Neuronal stem cell (in vitro differentiated cells): ENCODE measurements at regions not wholly inside any gene's neighbourhood (a gene's known extent, or its start where the extent isn't known, plus 50 kb on each side); places are given as distances from the start of the nearest gene placed in this dataset.

Experiments used
- DNase-seq: peaks from one replicate; pipeline ENCODE4 v3.0.0-alpha.2; 2013; ENCODE audit warnings: low spot score
- H2AFZ ChIP-seq: one replicate; pipeline ENCODE4 v1.6.1; 2013; ENCODE audit warnings: mild to moderate bottlenecking, low read length, inconsistent platforms
- H2AK5ac ChIP-seq: 2 replicates; pipeline ENCODE4 v1.6.1; 2013; ENCODE audit warnings: low read depth, mild to moderate bottlenecking, inconsistent platforms, low read length, moderate library complexity, mixed read lengths
- H2BK120ac ChIP-seq: 2 replicates; pipeline ENCODE4 v1.6.1; 2013; ENCODE audit warnings: low read depth, mild to moderate bottlenecking, inconsistent platforms, low read length, moderate library complexity, mixed read lengths
- H2BK12ac ChIP-seq: one replicate; pipeline ENCODE4 v1.6.1; 2013; ENCODE audit warnings: low read length, inconsistent platforms
- H2BK15ac ChIP-seq: 2 replicates; pipeline ENCODE4 v1.6.1; 2013; ENCODE audit warnings: mild to moderate bottlenecking, low read length, inconsistent platforms, mixed read lengths
- H2BK5ac ChIP-seq: one replicate; pipeline ENCODE4 v1.6.1; 2013; ENCODE audit warnings: inconsistent platforms, mild to moderate bottlenecking, low read length, moderate library complexity
- H3K14ac ChIP-seq: one replicate; pipeline ENCODE4 v1.6.1; 2013; ENCODE audit warnings: low read length, inconsistent platforms
- H3K18ac ChIP-seq: 2 replicates; pipeline ENCODE4 v1.6.1; 2013; ENCODE audit warnings: low read length, inconsistent platforms
- H3K23ac ChIP-seq: 2 replicates; pipeline ENCODE4 v1.6.1; 2013; ENCODE audit warnings: low read depth, mild to moderate bottlenecking, mixed read lengths, low read length, inconsistent platforms; ENCODE audit not compliant: poor library complexity
- H3K27ac ChIP-seq: replicated peaks from 3 replicates; pipeline ENCODE4 v1.5.1; 2013; ENCODE audit warnings: low read length, inconsistent platforms
- H3K27me3 ChIP-seq, 3 experiments: 2 replicates each; pipeline ENCODE4 v1.6.1; 2013; ENCODE audit warnings: low read length in 3 of 3, mild to moderate bottlenecking in 2 of 3, inconsistent platforms in 1 of 3, low read depth in 1 of 3, mixed read lengths in 1 of 3, moderate library complexity in 1 of 3; ENCODE audit not compliant: control insufficient read depth in 3 of 3, insufficient read depth in 3 of 3
- H3K36me3 ChIP-seq, 2 donors: replicated peaks in 1 of 2; 2 replicates each; pipeline ENCODE4 v1.6.1; 2013; ENCODE audit warnings: low read length in 2 of 2; ENCODE audit not compliant: control insufficient read depth in 2 of 2, insufficient read depth in 2 of 2
- H3K4ac ChIP-seq: 2 replicates; pipeline ENCODE4 v1.6.1; 2013; ENCODE audit warnings: inconsistent platforms, mild to moderate bottlenecking, low read length, moderate library complexity
- H3K4me1 ChIP-seq, 2 donors: 1 replicate in 1 of 2; 2 replicates in 1 of 2; pipeline ENCODE4 v1.6.1; 2013; ENCODE audit warnings: low read length in 2 of 2, low read depth in 1 of 2; ENCODE audit not compliant: control insufficient read depth in 2 of 2, insufficient read depth in 1 of 2
- H3K4me2 ChIP-seq: one replicate; pipeline ENCODE4 v1.6.1; 2013; ENCODE audit warnings: mild to moderate bottlenecking, low read length, inconsistent platforms; ENCODE audit not compliant: insufficient read depth, poor library complexity, severe bottlenecking
- H3K4me3 ChIP-seq, 2 donors: 2 replicates each; pipeline ENCODE4 v1.5.1; 2013; ENCODE audit warnings: low read length in 2 of 2, mild to moderate bottlenecking in 2 of 2, inconsistent platforms in 1 of 2, moderate library complexity in 1 of 2
- H3K79me1 ChIP-seq: one replicate; pipeline ENCODE4 v1.6.1; 2013; ENCODE audit warnings: low read depth, mild to moderate bottlenecking, inconsistent platforms, low read length, moderate library complexity
- H3K9ac ChIP-seq: one replicate; pipeline ENCODE4 v1.6.1; 2013; ENCODE audit warnings: mild to moderate bottlenecking, low read depth, low read length, inconsistent platforms; ENCODE audit not compliant: poor library complexity
- H3K9me3 ChIP-seq, 2 donors: replicated peaks in 1 of 2; 2 replicates each; pipeline versions ENCODE3 to v1.6.1; 2013; ENCODE audit warnings: low read length in 2 of 2, mild to moderate bottlenecking in 2 of 2, inconsistent platforms in 1 of 2, low read depth in 1 of 2, mixed read lengths in 1 of 2, moderate library complexity in 1 of 2; ENCODE audit not compliant: control insufficient read depth in 2 of 2, insufficient read depth in 1 of 2
- H4K8ac ChIP-seq: one replicate; pipeline ENCODE4 v1.6.1; 2013; ENCODE audit warnings: low read depth, mild to moderate bottlenecking, inconsistent platforms, low read length, moderate library complexity
- H4K91ac ChIP-seq: one replicate; pipeline ENCODE4 v1.6.1; 2013; ENCODE audit warnings: low read length, low read depth, mild to moderate bottlenecking, inconsistent platforms; ENCODE audit not compliant: poor library complexity
- WGBS, 2 donors: extraction: QIAGEN DNeasy Blood & Tissue Kit; methylation state at CpG; one replicate each; pipeline ENCODE4 v1.1.7; 2013; ENCODE audit warnings: missing lambda C conversion rate in 2 of 2, mixed read lengths in 1 of 2; ENCODE audit not compliant: insufficient read length in 2 of 2, insufficient replicate concordance in 1 of 2; ENCODE audit errors: extremely low coverage in 2 of 2; 5-methylcytosine and 5-hydroxymethylcytosine counted together

GRCh38 chr5:103648086-103648485 lies 85.5 kb upstream of the NUDT12 start:
- Histone ChIP-seq H3K36me3 (no peaks in the 10 kb centered on the region), H3K4me2 (no peak overlapping the region), H3K23ac (no peak overlapping the region), H4K91ac (no peak overlapping the region), H2BK15ac (no peak overlapping the region), H3K9me3 (no peaks in the 10 kb centered on the region), H2BK5ac (no peak overlapping the region), H3K27ac (no peak overlapping the region), H3K14ac (no peak overlapping the region), H2BK12ac (no peak overlapping the region), H2BK120ac (no peak overlapping the region), H3K18ac (no peak overlapping the region), H3K4ac (no peak overlapping the region), H3K4me3 (no peak overlapping the region), H4K8ac (no peak overlapping the region), H2AK5ac (no peak overlapping the region), H2AFZ (no peak overlapping the region), H3K79me1 (no peaks in the 10 kb centered on the region), H3K4me1 (peaks cover 0 to 2% of the 10 kb centered on the region in 2 donors), H3K27me3 (no peaks in the 10 kb centered on the region), H3K9ac (no peak overlapping the region)
- WGBS, 2 donors: no CpG with 5 or more reads among the region's 2 CpGs
- DNase-seq: no peak

DNA sequence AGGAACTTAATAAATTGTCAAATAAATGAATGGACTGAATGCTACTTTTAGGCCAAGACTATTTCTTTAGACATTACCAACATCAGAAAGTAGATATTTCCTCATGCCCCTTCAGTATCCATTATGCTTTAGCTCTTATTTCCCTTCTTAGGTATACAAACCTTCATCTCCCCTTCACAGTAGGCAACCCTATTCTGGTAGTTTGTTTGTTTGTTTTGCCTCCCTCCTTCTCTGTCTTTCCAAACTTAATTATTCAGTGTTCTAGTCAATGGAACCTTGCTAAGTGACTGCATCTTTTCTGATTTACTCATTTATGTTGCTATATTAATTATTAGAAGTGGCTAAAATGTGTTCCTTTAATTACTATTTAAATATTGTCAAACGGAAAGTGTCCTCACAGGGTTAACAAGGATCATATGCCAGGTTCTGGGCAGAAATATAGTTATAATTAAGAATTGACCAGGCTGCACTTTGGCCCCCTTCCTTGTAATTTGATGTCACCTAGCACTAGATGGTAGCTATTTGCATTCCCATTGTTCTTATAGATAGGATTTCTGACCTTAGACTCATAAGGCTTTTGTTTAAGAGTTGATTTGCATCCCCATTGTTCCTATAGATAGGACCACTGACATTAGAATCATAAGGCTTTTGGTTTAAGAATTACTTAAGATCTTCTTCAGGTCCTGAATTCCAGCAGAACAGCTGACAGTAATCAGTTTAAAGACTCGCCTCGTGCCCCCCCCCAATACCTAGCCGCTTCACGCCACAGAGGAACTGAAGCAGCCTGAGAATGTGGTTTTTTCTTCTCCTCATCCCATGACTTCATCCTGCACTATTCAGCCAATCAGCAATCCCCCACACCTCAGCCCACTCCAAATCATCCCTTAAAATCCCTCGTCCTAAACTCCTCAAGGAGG lies 84.4 kb upstream of the NUDT12 start:
- H3K23ac ChIP-seq: no peak overlapping the region
- no peaks in the 10 kb centered on the region for H3K79me1 ChIP-seq
- no peak overlapping the region for H2AK5ac ChIP-seq
- DNase-seq: no peak
- H2BK5ac ChIP-seq: no peak overlapping the region
- H3K4me2 ChIP-seq: no peak overlapping the region
- peaks cover 0 to 2% of the 10 kb centered on the region in 2 donors for H3K4me1 ChIP-seq
- no peak overlapping the region for H2BK120ac ChIP-seq
- H4K8ac ChIP-seq: no peak overlapping the region
- no peak overlapping the region for H2BK15ac ChIP-seq
- no peak overlapping the region for H3K4me3 ChIP-seq
- H3K14ac ChIP-seq: no peak overlapping the region
- H3K27me3 ChIP-seq: no peaks in the 10 kb centered on the region
- H3K27ac ChIP-seq: no peak overlapping the region
- no peak overlapping the region for H3K18ac ChIP-seq
- H3K9ac ChIP-seq: no peak overlapping the region
- no peaks in the 10 kb centered on the region for H3K9me3 ChIP-seq
- H4K91ac ChIP-seq: no peak overlapping the region
- H2BK12ac ChIP-seq: no peak overlapping the region
- no peaks in the 10 kb centered on the region for H3K36me3 ChIP-seq
- H3K4ac ChIP-seq: no peak overlapping the region
- no peak overlapping the region for H2AFZ ChIP-seq
- WGBS, 2 donors: no CpG with 5 or more reads among the region's 6 CpGs

DNA sequence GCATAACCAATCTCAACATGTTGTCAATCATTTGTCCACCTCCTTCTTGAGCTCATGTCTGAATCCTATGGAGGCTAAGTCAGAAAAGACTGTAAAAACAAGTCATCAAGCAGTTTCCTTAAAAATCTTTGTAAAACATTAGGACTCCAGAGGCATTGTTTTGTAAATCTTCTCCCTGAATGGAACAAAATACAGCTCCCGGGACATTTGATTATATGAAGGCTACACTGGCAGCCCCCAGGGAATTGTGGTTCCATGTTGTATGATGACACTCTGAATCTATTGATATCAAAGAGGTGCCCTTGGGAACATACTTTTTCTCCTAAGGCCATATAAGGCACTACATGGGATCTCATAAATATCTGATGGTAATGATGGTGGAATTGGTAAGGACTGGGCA lies 83.2 kb upstream of the NUDT12 start:
- Histone ChIP-seq H4K91ac (no peak overlapping the region), H2BK15ac (no peak overlapping the region), H3K4me3 (no peak overlapping the region), H3K23ac (no peak overlapping the region), H3K79me1 (no peaks in the 10 kb centered on the region), H3K4me1 (peaks cover 0 to 8% of the 10 kb centered on the region in 2 donors), H3K9me3 (no peaks in the 10 kb centered on the region), H3K4me2 (no peak overlapping the region), H2AFZ (no peak overlapping the region), H3K27ac (no peak overlapping the region), H3K18ac (no peak overlapping the region), H3K27me3 (no peaks in the 10 kb centered on the region), H4K8ac (no peak overlapping the region), H3K9ac (no peak overlapping the region), H3K4ac (no peak overlapping the region), H2BK120ac (no peak overlapping the region), H3K14ac (no peak overlapping the region), H3K36me3 (no peaks in the 10 kb centered on the region), H2AK5ac (no peak overlapping the region), H2BK12ac (no peak overlapping the region), H2BK5ac (no peak overlapping the region)
- DNase-seq: no peak
- WGBS, 2 donors: no CpG with 5 or more reads among the region's 1 CpG

DNA sequence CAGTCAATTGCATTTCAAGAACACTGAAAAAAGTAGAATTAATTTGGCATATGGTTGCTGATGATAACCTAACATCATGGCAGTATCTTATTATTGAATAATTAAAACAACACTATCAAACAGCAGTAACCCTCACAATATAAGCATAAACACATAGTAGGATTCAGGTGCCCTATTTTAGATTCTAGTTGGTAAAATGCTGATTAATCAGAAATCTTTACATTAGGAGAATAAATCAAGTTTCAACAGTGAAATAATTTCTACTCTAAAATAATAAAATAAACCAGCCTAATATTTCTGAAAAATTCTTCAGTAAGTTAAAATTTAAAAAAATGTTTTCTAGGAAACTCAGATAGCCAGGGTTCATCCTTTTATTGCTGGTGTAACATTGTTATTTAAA lies 76.4 kb upstream of the NUDT12 start:
- DNase-seq: no peak
- Histone ChIP-seq H3K4me2 (no peak overlapping the region), H3K14ac (no peak overlapping the region), H4K91ac (no peak overlapping the region), H3K79me1 (no peaks in the 10 kb centered on the region), H3K36me3 (no peaks in the 10 kb centered on the region), H2BK15ac (no peak overlapping the region), H3K9me3 (no peaks in the 10 kb centered on the region), H3K4me3 (no peak overlapping the region), H2AFZ (no peak overlapping the region), H3K4ac (no peak overlapping the region), H3K18ac (no peak overlapping the region), H3K23ac (no peak overlapping the region), H2AK5ac (no peak overlapping the region), H3K27me3 (no peaks in the 10 kb centered on the region), H3K9ac (no peak overlapping the region), H2BK120ac (no peak overlapping the region), H2BK12ac (no peak overlapping the region), H3K4me1 (peaks cover 0 to 18% of the 10 kb centered on the region in 2 donors), H2BK5ac (no peak overlapping the region), H3K27ac (no peak overlapping the region), H4K8ac (no peak overlapping the region)
